Astrocyte of the cerebellum (primary cell): ENCODE measurements at regions not wholly inside any gene's neighbourhood (a gene's known extent, or its start where the extent isn't known, plus 50 kb on each side); places are given as distances from the start of the nearest gene placed in this dataset.

Experiments used
- DNase-seq: peaks from one replicate; pipeline ENCODE4 v3.0.0-alpha.2; 2011; ENCODE audit warnings: low read depth
- H3K4me3 ChIP-seq: 2 replicates; pipeline ENCODE4 v1.5.1; 2011; ENCODE audit warnings: mild to moderate bottlenecking, low read depth, low read length, moderate library complexity
- CTCF ChIP-seq: IDR thresholded peaks from 2 replicates; pipeline ENCODE4 v1.5.1; 2012; ENCODE audit warnings: low read length, low read depth, moderate library complexity, mild to moderate bottlenecking; ENCODE audit errors: missing control alignments
- in situ Hi-C: cut with HindIII; loops from 2 replicates; pipeline ENCODE4 v1.10.0; 2017; ENCODE audit warnings: low sequenced_read_pairs

DNA sequence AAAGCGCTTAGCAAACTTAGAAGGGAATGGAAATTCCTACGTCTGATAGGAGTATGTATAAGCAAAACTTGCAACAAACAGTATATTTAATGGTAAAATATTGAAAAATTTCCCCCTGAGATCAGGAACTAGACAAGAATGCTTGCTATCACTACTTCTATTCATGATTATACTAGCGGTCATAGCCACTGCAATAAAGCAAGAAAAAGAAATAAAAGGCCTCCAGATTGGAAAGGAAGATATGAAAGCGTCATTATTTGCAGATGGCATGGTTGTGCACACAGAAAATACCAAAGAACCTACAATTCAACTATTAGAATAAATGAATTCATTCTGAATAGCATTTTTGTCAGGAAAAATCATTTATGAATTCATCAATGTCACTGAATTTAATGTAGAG is 87.2 kb upstream of the BCOR start:
- no peak overlapping the region for H3K4me3 ChIP-seq
- no peak for DNase-seq
- in situ Hi-C loops, result no loop called here
- no peak for TF ChIP-seq CTCF

- no peak overlapping the region for H3K4me3 ChIP-seq
- no peak for TF ChIP-seq CTCF
- no peak for DNase-seq
- in situ Hi-C loops, result no loop called here
Measured at GRCh38 chrX:40182615-40183014, 84.9 kb upstream of the BCOR start.

- no peak overlapping the region for H3K4me3 ChIP-seq
- DNase-seq, result no peak
- no peak for TF ChIP-seq CTCF
- in situ Hi-C loops, result no loop called here
Measured at GRCh38 chrX:40182095-40182494, 84.3 kb upstream of the BCOR start.

DNA sequence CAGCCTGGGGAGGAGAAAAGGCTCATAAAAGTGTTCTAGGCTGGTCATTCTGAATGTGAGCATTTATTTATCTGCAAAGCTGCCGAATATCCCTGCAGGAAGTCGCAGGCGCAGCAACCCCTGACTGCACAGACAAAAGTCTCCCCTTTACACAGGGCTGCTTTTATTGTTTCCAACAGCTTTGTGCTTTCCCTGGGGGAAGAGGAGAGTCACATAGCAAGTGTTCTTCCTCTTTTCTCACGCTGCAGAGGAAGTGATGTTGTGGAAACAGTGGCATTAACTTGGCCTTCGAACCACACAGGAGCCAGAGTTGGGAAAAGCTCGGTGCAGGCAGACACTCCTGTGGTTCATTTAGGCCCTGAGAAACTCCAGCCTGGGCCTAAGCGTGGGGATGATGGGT is 81.5 kb upstream of the BCOR start:
- in situ Hi-C loops, result no loop called here
- no peak for DNase-seq
- TF ChIP-seq CTCF, result no peak
- H3K4me3 ChIP-seq, result no peak overlapping the region

DNA sequence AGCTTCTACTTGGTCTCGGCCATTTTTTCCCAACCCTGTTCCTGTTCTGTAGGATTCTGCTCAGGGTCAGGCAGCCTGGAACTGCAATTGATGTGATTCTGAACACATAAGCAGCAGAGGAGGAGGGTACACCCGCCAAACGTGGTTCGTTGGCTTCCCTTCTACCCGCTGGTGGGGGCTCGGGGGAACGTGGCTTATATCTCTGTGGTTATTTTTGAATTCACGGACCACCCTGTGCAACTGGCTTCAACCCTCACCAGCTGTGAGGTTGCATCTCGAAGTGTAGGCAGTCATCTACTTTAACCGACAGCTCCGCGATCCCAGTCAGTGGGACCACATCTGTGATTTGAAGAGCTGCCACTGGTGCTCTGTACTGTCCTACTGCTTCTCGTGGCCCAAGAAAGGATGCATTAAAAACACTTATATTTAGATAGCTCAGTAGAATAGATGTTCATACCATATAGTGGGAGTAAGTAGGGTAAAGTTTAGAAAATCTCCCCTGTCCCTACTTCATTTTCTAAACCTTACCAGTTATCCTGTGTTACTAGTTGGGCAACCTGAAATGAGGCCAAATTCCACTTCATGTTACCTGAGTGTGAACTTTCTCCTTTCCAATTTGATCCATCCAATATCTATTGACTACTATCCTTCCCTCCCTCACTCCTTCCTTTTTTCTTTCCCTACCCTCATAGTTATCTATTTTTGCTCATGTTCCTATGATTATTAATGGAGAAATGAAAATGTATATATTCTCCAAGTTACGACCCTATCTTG is 80.4 kb upstream of the BCOR start:
- DNase-seq, result no peak
- in situ Hi-C loops, result no loop called here
- H3K4me3 ChIP-seq, result no peak overlapping the region

GRCh38 chrX:40177489-40177888 is 79.7 kb upstream of the BCOR start:
- H3K4me3 ChIP-seq, result no peak overlapping the region
- no peak for TF ChIP-seq CTCF
- in situ Hi-C loops, result no loop called here
- DNase-seq, result no peak

More for the DNA sequence above, 80.4 kb upstream of the BCOR start:
- no peak for TF ChIP-seq CTCF
